LNCAP (cell line): ENCODE measurements at regions not wholly inside any gene's neighbourhood (a gene's known extent, or its start where the extent isn't known, plus 50 kb on each side); places are given as distances from the start of the nearest gene placed in this dataset.

Source experiments
- CTCF ChIP-seq: fragments of 450-650 bp; IDR thresholded peaks from 2 replicates; pipeline ENCODE4 v1.5.1; 2017; ENCODE audit warnings: mild to moderate bottlenecking

GRCh38 chr10:125232841-125233240, 72.5 kb upstream of the CTBP2 start:
- no peak for TF ChIP-seq CTCF

GRCh38 chr10:125231813-125232475, 71.6 kb upstream of the CTBP2 start:
- no peak for TF ChIP-seq CTCF

GRCh38 chr10:125231116-125231812, 70.9 kb upstream of the CTBP2 start:
- TF ChIP-seq CTCF, result no peak

GRCh38 chr10:125230251-125230650, 69.9 kb upstream of the CTBP2 start:
- TF ChIP-seq CTCF, result no peak

GRCh38 chr10:125227546-125227945, 67.2 kb upstream of the CTBP2 start:
- no peak for TF ChIP-seq CTCF

- TF ChIP-seq CTCF, result no peak
These were observed 66.5 kb upstream of the CTBP2 start for GRCh38 chr10:125226823-125227222.

- TF ChIP-seq CTCF, result no peak
These were observed 65.6 kb upstream of the CTBP2 start for GRCh38 chr10:125226005-125226404.
